ENCODE measurements at regions not wholly inside any gene's neighbourhood (a gene's known extent, or its start where the extent isn't known, plus 50 kb on each side); places are given as distances from the start of the nearest gene placed in this dataset.

DNA sequence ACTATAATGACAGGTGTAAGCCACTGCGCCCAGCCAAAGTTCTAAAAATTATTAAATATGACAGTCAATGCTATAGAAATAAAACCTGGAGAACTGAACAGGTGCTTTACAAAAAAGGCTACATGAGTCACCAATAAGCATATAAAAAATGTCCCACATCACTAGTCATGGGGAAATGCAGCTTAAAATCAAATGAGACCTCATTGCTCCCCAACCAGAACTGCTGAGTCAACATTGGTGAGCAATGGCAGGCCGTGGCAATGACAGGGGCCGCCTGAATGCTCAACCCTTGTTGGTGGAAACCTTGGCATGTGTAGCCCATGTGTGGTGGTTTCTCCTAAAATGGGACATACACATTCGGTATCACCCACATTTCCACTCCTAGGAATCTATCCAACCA lies 352.3 kb upstream of the KLF6 start:
- DNase-seq (ENCODE audit: extremely low read depth in 1 of 2, low read depth in 1 of 2) = no peak

DNA sequence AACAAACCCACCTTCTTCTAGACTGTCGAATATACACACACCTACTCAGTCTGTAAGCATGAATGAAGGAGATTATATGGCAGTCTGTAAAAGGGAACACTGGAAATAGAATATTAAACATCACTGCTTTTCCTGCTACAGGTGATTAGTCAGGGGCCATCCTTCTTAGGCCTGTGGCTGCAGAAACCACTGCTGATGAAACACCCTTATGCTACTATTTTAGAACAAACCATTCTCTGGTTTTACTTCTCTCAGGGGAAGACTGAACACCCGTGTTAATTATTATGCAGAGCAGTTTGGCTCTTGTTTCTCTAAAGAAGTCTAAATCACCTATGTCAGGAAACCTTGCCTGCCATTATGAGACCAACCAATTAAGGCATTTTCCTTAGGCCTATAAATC lies 351.1 kb upstream of the KLF6 start:
- DNase-seq (ENCODE audit: extremely low read depth in 1 of 2, low read depth in 1 of 2) = no peak

DNA sequence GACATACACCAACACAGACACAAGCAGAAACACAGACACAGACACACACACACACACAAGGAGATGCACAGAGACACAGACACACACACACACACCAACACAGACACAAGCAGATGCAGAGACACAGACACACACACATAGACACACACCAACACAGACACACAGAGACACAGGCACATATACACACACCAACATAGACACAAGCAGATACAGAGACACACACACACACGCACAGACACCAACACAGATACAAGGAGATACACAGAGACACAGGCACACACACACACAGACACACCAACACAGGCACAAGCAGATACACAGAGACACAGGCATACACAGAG lies 347.2 kb upstream of the KLF6 start:
- no peak for DNase-seq (ENCODE audit: extremely low read depth in 1 of 2, low read depth in 1 of 2)

DNA sequence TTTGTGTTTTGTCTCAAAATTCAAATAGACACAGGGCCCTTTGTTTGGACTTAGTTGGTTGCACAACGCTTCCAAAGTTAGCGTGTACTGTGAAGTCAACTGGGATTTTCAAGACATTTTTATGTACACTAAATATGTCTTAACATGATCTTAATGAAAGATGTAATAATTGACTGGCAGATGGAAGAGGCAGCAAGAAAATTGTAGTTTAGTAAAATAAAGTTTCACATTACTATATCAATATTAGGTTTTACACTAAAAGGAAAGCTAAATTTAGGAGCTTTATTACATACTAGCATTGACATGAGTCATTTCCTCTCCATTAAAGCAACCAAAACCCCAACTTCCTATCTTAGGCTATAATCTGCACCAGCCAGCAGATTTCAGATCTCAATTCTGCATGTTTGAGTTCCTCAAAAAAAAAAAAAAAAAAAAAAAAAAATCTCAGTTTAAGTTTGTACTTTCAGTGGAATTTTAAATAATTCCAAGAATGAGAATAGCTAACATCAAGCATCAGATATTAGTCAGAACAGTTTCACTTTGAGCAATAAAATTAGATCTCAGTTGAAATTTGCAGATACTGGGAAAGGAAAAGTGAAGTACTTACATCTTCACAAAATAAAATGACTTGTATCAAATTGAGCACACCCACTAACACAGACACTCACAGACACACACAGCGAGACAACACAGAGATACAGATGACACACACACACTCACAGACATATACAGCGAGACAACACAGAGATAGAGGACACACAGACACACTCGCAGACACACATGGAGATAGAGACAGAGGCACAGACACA lies 346.6 kb upstream of the KLF6 start:
- DNase-seq (ENCODE audit: extremely low read depth in 1 of 2, low read depth in 1 of 2) = no peak

DNA sequence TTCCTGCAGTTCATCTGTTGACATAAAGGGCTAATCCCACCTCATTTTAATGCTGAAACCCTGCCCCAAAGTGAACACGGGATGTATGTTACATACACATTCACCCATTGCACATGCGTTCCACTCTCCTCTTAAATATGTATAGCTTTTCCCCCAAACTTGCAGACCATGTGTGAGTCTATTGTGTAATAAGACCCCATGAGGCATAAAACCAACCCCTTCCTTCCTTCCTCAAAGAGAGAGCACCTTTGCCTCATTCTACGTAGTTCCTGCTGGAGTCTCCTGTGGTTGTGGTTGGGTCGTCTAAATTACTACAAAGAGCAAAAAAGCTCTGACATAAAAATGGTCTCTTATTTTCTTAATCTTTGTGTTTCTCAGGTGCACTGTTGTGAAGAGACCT lies 345.7 kb upstream of the KLF6 start:
- no peak for DNase-seq (ENCODE audit: extremely low read depth in 1 of 2, low read depth in 1 of 2)

DNA sequence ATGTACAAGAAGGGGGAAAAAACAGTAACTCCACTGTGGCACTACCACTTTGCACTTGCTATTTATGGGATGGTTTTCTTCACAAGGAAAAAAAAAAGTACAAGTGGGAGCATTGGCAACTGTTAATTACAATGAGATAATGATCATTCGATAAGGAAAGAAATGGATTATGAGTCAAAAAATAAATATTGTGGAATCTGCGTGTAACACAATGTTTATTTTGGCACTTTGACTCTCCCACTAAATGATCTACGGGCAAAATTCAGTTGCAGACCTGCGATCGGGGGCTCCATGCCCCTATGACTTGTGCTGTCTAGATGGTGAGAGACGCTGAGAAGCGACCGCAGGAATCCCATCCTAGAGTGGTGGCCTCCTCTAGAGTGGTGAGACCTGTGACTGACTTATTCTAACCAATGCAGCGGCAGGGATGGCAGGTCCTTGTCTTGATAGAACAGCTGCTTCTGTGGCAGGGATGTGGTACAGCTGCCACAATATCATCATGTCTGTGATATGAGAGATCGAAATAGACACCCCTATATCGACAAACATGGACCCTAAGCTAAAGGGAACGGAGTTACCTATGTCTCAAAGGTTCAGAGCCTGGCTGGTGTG lies 345.0 kb upstream of the KLF6 start:
- no peak for DNase-seq (ENCODE audit: extremely low read depth in 1 of 2, low read depth in 1 of 2)

DNA sequence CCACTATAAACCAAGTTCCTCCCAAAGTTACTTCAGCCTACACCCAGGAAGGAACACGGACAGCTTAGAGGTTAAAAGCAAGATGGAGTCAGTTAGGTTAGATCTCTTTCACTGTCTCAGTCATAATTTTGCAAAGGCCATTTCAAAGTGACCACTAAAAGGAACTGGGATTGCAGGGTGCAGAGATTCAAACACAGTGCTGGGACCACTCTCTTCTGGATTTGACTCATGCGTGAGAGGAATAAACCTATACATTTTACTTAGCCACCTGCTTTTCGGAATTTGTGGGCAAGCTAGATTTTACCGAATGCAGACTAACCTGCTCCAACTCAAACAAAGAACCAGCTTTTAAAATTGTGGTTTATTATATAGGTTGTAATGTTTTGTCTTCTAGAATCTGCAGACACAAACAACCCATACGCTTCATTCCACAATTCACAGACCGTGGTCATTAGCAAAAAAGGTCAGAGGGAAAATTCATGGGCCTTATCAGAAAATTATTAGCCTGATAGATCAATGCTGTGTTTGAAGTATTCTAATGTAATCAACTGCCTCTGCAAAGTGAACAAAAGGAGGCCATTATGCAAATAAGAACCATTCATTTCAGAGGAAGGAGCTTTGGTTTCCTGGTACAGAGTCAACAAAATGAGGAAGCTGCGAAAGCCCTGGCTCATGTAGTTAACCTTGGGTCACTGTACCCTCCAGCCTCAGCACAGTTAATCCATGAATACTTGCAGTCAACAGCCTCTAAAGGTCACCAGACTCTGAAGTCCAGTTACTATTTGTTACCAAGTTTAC lies 342.7 kb upstream of the KLF6 start:
- DNase-seq (ENCODE audit: extremely low read depth in 1 of 2, low read depth in 1 of 2) = no peak

DNA sequence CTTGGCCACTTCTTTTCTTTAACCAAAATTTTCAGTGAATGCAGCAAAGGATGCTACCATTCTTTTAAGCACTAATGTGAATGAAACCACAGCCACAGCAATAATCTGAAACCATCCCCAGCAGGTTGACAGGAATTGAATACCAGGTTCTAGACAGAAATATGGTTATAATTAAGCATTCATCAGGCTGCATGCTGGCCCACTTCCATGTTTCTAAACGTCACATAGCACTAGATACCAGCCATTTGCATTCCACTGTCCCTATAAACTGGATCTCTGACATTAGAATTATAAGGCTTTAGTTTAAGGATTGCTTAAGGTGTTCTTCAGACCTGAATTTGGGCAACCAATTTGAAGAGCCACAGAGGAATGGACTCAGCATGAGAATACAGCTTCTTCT lies 340.8 kb upstream of the KLF6 start:
- DNase-seq (ENCODE audit: extremely low read depth in 1 of 2, low read depth in 1 of 2) = no peak

DNA sequence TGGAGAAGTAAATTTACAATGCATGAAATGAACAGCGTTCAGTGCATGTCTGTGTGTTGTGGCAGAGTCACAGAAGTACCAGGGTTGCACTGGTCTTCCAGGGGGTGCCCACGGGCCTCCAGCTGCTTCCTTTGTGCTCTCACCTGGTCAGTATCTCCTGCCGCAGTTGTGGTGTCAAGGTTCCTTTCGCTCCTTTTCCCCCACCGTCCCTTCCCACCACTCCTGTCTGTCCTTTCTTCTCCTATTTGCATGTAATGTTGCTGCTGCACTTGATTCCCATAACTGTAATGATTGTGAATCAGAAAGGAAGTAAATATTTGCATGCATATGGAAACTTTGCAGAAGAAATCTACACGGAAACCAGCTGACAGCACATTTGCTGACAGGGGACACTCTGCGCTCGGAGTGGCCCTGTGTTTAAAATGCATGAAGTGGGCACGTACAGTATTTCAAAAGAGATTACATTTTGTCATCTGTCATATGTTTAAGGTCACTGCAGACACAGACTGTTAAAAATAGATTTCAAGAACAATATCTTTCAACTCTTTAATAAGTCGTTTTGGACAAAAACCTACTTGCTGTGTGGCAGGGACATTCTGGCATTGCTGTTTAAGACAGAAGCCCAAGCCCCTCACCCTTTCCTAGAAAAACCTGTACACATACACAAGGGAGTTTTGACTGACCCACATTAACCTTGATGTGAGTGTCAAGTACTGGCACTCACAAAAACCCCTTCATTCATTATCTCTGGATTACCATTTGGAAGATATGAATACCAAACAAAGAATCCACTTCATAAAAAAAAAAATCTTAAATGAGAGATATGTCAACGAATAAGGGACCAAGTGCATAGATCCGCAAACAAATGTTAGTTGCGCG lies 336.7 kb upstream of the KLF6 start:
- DNase-seq (ENCODE audit: extremely low read depth in 1 of 2, low read depth in 1 of 2) = no peak

DNA sequence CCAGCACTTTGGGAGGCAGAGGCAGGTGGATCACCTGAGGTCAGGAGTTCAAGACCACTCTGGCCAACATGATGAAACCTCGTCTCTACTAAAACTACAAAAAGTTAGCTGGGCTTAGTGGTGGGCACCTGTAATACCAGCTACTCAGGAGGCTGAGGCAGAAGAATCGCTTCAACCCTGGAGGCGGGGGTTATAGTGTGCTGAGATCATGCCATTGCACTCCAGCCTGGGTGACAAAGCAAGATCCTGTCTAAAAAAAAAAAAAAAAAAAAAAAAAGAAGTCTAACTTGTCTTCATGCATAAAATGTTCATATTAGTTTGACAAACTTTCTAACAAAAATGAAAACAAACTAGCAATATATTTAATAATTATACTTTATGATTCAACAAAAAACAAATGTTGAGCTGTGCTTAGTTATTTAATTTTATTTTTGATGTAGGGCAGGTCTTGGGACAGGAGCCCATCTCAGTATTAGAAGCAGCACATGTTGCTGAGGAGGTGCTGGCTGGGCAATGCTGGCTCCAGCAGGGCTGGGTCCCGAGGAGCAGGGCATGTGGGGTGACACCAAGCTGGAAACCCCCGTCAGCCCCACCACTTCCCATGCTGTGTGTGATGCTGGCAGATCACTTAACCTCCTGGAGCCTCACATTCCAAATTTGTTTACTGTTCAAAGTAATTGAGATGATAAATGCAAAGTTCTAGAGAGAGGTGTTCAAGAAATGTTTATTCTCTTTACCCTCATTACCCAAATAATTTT lies 335.3 kb upstream of the KLF6 start:
- no peak for DNase-seq (ENCODE audit: extremely low read depth in 1 of 2, low read depth in 1 of 2)

DNA sequence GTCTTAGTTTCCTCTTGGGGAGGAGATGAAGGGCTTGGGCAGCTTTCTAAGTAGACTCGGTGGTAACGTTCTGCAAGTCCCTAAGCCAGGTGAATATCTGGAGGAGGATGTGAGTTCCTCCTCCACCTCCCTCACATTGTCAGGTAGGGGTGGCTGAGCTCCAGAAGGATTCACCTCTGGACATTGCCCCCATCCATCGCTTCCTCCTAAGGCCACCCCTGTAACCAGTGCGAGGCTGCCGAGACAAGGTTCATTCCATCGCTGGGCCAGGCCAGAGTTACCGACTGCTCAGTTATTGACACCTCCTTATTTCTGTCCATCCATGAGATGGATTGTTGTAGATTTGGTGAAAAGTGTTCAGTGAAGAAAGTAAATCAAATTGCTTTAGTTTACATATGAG lies 334.1 kb upstream of the KLF6 start:
- no peak for DNase-seq (ENCODE audit: extremely low read depth in 1 of 2, low read depth in 1 of 2)

DNA sequence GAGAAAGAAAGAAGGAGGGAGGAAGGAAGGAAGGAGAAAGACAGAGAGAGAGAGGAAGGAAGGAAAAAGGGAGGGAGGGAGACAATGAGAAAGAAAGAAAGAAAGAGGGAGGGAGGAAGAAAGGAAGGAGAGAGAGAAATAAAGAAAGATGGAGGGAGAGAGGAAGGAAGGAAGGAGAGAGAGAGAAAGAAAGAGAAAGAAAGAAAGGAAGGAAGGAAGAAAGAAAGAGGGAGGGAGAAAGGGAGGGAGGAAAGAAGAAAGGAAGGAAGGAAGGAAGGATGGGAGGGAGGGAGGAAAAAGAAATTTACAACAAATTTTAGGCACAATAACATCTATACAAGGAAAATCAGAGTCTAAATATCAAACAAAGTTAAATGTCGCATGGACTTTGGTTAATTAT lies 332.6 kb upstream of the KLF6 start:
- no peak for DNase-seq (ENCODE audit: extremely low read depth in 1 of 2, low read depth in 1 of 2)

DNA sequence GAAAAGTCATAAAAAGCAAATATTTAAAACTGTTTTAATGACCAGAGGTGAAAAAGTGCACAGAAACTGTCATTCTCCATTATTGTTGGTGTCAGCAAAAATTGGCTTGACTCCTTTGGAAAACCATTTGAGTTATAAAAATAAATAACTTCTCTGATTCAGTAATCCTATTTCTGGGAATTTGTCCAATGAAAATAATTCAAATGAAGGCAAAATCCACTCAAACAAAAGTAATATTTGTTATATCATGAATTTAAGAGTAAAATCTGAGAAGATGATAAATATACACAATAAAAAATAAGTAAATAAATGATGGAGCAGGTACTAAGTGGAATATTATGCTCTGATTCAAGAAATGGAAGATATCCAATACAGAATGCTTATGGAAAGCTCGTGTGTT lies 326.6 kb upstream of the KLF6 start:
- DNase-seq (ENCODE audit: extremely low read depth in 1 of 2, low read depth in 1 of 2) = no peak

DNA sequence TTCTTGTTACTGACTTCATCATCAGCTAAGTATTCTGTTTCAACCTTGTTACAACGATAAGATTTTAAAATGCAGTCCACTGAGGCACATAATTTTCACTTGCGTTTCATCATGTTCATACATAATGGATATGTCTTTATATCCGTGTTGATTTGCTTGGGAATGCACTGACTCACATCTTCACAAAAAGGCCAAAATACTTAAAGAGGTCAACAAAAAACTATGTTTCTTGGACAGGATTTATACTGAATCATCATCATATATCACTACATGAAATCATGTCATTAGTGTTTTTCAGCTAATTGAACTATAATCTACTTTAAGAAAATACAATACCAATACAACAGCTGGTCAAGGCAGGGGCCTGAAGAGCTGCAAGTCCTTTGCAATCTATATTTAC lies 324.5 kb upstream of the KLF6 start:
- no peak for DNase-seq (ENCODE audit: extremely low read depth in 1 of 2, low read depth in 1 of 2)

DNA sequence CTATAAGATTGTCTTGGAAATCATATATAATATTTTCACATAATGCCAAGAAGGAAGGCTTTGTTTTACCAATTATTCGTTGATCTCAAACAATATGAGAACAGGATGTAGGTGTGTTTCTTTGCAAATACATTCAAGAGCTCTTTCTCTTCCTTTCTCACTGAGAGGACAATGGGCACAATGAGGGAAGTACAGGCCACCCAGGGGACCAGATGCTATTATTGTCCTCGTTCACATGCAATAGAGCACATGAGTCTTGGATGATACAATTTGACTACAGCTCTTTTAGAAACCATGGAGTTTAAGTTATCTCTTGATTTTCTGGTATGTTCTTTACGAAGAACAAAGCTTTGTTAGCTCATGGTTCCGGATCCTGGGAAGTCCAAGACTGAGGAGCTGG lies 323.7 kb upstream of the KLF6 start:
- no peak for DNase-seq (ENCODE audit: extremely low read depth in 1 of 2, low read depth in 1 of 2)

DNA sequence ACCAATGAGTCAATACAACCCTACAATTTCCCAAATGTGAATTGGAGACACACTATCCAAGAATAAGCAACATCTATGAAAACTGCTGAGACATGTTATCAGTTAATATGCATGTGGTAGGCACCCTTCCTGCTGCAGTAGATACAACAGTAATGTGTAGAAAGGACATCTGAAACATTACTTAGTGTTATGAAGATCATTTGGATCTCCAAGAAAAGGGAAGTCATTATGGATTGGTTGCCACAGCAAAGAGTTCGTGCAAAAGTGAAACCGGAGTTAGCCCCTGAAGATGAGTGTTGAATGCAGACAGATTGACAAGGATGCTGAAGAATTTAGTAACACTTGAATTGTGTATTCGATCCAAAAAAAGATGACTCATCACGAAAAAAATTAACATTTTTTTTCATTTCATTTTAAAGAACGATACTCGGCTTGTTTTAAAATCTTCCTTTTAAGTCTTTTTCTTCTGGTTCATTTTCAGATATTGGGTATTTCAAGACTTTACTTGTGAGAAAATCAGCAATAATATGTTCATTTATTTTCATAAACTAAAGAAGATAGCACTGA lies 322.4 kb upstream of the KLF6 start:
- DNase-seq (ENCODE audit: extremely low read depth in 1 of 2, low read depth in 1 of 2) = no peak

DNA sequence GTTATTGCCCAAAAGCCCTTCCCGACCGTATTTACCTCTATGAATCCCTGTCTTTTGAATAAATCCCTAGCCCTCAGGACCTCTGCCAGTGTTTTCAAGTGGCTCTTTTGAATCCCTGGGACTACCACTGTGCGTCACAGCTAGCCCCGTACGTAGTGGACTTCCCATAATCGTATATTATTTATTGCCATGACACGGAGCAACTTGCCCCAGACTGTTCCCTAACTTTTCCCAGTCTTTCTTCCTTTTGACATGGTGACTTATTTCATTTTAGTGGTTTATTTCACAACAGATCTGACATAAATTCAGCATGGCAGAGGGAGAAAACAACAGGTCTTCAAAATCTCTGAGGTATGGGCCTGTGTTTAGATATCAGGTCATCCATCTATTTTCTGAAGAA lies 318.6 kb upstream of the KLF6 start:
- no peak for DNase-seq (ENCODE audit: extremely low read depth in 1 of 2, low read depth in 1 of 2)

DNA sequence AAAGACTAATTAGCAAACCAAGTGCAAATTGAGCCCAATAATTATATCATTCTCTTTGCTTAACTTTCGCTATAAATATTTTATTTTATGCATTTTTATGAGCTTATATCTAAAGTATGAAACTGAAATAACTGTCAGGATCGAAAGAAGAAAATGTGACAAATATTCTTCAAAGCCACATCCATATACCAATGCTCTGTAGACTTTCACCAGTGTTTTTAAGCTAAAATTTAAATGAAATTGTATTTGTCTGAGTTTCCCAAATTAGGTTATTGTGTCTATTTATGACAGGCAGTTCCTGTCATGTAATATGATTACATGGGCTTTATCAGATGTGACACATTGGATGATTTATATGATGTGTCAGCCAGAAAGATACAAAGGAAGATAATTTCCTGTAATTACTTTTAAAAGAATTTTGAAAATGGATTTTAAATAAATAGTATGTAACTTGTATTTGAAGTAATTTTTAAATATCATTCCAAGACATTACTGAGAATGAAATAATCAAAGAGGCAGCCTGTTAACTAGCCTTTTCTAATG lies 317.9 kb upstream of the KLF6 start:
- no peak for DNase-seq (ENCODE audit: extremely low read depth in 1 of 2, low read depth in 1 of 2)

DNA sequence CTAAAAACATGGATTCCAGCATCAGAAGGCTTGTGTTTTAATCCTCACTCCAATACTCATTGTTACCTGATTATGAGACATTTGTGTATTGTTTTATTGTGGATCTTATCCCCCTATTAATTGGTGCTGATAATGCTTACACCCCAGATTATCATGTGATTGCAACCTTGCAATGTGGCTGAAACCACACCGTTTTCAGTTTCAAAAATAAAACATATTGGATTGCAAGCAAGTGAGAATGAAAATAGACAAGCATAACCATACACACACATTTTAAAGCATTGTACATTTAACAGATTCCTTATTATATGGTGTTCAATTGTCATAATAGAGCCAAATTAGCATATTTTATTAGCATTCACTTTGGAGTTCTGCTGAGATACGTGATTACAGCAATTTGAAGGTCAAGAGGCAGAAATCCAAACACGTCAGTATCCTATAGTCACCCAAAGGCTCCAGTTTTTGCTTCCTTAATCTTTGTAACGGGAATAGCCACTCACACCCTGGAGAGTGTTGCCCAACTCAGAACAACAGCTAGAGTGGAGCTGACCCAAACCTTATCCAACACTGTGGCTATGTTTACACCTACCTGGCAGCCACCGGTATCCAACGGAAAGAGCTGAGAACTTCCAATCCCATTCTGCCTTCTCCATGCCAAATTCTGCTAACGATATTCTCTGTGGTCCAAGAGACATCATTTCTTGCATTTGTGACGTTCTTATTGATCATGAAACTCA lies 317.1 kb upstream of the KLF6 start:
- DNase-seq (ENCODE audit: extremely low read depth in 1 of 2, low read depth in 1 of 2) = no peak
